ENCODE measurements at regions not wholly inside any gene's neighbourhood (a gene's known extent, or its start where the extent isn't known, plus 50 kb on each side); places are given as distances from the start of the nearest gene placed in this dataset.
"Not testable (repeated sequence)": the region's sequence is repeated elsewhere in the genome, so short reads cannot be mapped to it uniquely, and the experiment has no call there.

DNA sequence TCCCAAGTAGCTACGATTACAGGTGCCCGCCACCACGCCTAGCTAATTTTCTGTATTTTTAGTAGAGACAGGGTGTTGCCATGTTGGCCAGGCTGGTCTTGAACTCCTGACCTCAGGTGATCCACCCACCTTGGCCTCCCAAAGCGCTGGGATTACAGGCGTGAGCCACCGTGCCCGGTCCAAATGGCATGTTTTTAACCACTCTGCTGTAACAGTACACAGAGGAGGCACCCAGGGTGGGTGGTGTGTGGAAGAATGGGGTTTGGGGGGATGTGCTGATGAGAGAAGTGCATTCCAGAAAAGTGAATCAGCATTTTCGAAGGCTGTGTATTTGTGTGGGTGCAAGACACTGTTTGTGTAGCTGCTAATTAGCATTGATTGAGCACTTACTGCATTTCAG is 78.1 kb upstream of the SH3PXD2B start:
- not testable (repeated sequence) for H3K27me3 ChIP-seq (ENCODE audit: insufficient read depth, low read length, poor library complexity, severe bottlenecking); H3K27ac Mint-ChIP-seq; H3K9me3 Mint-ChIP-seq

DNA sequence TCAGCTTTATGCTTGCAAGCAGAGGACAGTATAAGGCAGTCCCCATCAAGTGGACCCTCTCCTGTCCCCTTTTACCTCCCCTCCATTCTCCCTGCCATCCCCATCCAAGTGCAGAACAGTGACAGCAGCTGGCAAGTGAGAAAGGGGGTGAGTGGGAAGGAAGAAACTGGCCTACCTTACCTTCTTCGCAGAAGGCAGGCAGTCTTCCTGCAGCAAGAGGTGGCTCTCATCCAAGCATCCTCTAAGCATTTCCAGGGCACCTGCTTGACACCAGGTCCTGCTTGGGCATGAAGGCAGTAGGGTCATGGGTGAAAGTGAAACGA is 77.3 kb upstream of the SH3PXD2B start:
- CTCF ChIA-PET, result interaction anchor here (1.1 kb wide), 1 partner anchor 12 kb away, joined by 3 read pairs; no protein-coding TSS in a partner anchor
- peaks cover 0 to 9% (median 8%) of the 10 kb centered on the region in 3 donors for H3K4me1 Mint-ChIP-seq
- H3K4me3 Mint-ChIP-seq, result no peak overlapping the region
- Histone ChIP-seq H3K36me3 (ENCODE audit: insufficient read depth, low read length) (no peaks in the 10 kb centered on the region), H3K27me3 (ENCODE audit: insufficient read depth, low read length, poor library complexity, severe bottlenecking) (no peaks in the 10 kb centered on the region), H3K4me1 (ENCODE audit: insufficient read depth, low read length) (no peaks in the 10 kb centered on the region), H3K4me3 (ENCODE audit: low read length) (no peak overlapping the region), H3K9me3 (ENCODE audit: low read length) (no peaks in the 10 kb centered on the region), H3K27ac (ENCODE audit: low read depth, low read length) (no peak overlapping the region)
- H3K36me3 Mint-ChIP-seq, result no peaks in the 10 kb centered on the region
- POLR2A ChIA-PET, result no interaction called here
- no peak for DNase-seq
- H3K9me3 Mint-ChIP-seq, result peaks cover 0 to 2% (median 0%) of the 10 kb centered on the region in 5 donors
- peaks cover 15 to 37% of the 10 kb centered on the region in 2 donors for H3K27me3 Mint-ChIP-seq
- H3K27ac Mint-ChIP-seq, result no peak overlapping the region

More for the DNA sequence above, 78.1 kb upstream of the SH3PXD2B start:
- H3K4me1 ChIP-seq (ENCODE audit: insufficient read depth, low read length); H3K36me3 ChIP-seq (ENCODE audit: insufficient read depth, low read length); DNase-seq; H3K4me1 Mint-ChIP-seq; H3K9me3 ChIP-seq (ENCODE audit: low read length); POLR2A ChIA-PET; H3K4me3 ChIP-seq (ENCODE audit: low read length); H3K36me3 Mint-ChIP-seq; H3K4me3 Mint-ChIP-seq; H3K27ac ChIP-seq (ENCODE audit: low read depth, low read length): not testable (repeated sequence)
- CTCF ChIA-PET, result interaction anchor here (1.1 kb wide), 1 partner anchor 11 kb away, joined by 3 read pairs; no protein-coding TSS in a partner anchor
- H3K27me3 Mint-ChIP-seq, result peaks cover 17 to 33% of the 10 kb centered on the region in 2 donors

DNA sequence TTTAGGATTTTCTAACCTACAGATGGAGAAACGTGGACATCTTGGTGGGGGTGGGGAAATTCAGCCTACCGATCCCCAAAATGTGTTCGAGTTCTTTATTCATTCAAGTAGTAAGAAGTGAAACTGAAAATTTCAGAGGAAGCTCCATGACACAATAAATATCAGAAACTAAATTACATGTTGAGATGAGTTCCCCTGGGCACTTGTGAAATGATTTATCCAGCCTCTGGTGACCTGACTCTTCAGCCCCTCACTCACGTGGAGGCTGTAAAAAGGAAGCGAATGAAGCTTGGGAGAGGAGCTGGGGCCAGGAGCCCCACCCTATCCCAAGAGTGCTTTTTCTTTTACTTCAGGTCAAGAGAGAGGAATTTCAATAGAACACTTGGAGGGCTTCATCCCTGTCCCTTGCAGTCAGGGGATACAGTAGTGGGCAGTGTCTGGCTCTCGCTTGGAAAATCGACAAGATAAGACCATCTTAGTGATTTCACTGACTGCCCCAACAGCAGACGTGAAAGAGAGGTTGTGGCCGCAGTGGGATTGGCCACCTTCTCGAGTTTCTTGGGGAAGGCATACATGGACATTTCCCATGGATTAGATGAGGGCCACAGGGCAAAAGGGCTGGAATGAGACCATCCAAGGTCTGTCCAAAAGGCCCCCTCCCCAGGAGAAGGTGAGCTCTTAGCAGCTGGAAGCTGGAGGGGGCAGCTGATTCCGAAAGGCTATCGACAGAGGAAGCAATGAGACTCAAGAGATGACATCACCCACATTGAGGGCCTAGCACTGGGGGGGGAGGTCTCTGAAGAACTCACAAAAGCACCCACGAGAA is 76.8 kb upstream of the SH3PXD2B start:
- Mint-ChIP-seq H3K9me3 (peaks cover 0 to 2% (median 0%) of the 10 kb centered on the region in 5 donors), H3K4me3 (no peak overlapping the region), H3K4me1 (peaks cover 0 to 9% (median 8%) of the 10 kb centered on the region in 3 donors), H3K27me3 (peaks cover 14 to 35% of the 10 kb centered on the region in 2 donors), H3K27ac (no peak overlapping the region), H3K36me3 (no peaks in the 10 kb centered on the region)
- DNase-seq, result no peak
- no peaks in the 10 kb centered on the region for H3K4me1 ChIP-seq (ENCODE audit: insufficient read depth, low read length)
- no peaks in the 10 kb centered on the region for H3K27me3 ChIP-seq (ENCODE audit: insufficient read depth, low read length, poor library complexity, severe bottlenecking)
- ChIA-PET POLR2A (no interaction called here), CTCF (no interaction called here)
- H3K36me3 ChIP-seq (ENCODE audit: insufficient read depth, low read length), result no peaks in the 10 kb centered on the region
- H3K27ac ChIP-seq (ENCODE audit: low read depth, low read length), result no peak overlapping the region
- H3K4me3 ChIP-seq (ENCODE audit: low read length), result no peak overlapping the region
- H3K9me3 ChIP-seq (ENCODE audit: low read length), result no peaks in the 10 kb centered on the region

DNA sequence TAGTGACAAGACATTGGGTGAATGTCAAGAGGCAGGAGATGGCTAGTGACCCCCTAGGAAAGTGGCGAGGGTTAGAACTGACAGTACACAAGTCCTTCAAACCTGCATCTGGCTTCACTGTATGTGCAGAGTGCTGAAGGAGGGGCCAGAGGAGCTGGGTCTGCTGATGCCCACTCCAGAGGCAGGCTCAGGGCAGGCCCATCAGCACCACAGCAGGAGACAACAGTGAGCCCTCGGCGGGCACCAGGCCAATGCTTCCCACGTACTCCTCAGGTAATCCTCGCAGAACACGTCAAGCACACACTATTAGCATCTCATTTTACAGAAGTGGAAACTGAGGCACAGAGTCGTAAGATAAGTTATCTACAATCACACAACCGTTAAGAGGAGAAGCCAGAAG is 76.1 kb upstream of the SH3PXD2B start:
- H3K27me3 Mint-ChIP-seq, result peaks cover 14 to 33% of the 10 kb centered on the region in 2 donors
- H3K36me3 ChIP-seq (ENCODE audit: insufficient read depth, low read length), result no peaks in the 10 kb centered on the region
- POLR2A ChIA-PET, result no interaction called here
- no peak overlapping the region for H3K27ac Mint-ChIP-seq
- CTCF ChIA-PET, result no interaction called here
- no peak overlapping the region for H3K4me3 Mint-ChIP-seq
- H3K9me3 ChIP-seq (ENCODE audit: low read length), result no peaks in the 10 kb centered on the region
- H3K4me1 ChIP-seq (ENCODE audit: insufficient read depth, low read length), result no peaks in the 10 kb centered on the region
- DNase-seq, result no peak
- H3K27me3 ChIP-seq (ENCODE audit: insufficient read depth, low read length, poor library complexity, severe bottlenecking), result no peaks in the 10 kb centered on the region
- peaks cover 0 to 2% (median 0%) of the 10 kb centered on the region in 5 donors for H3K9me3 Mint-ChIP-seq
- peaks cover 0 to 9% (median 8%) of the 10 kb centered on the region in 3 donors for H3K4me1 Mint-ChIP-seq
- H3K27ac ChIP-seq (ENCODE audit: low read depth, low read length), result no peak overlapping the region
- H3K36me3 Mint-ChIP-seq, result no peaks in the 10 kb centered on the region
- H3K4me3 ChIP-seq (ENCODE audit: low read length), result no peak overlapping the region

DNA sequence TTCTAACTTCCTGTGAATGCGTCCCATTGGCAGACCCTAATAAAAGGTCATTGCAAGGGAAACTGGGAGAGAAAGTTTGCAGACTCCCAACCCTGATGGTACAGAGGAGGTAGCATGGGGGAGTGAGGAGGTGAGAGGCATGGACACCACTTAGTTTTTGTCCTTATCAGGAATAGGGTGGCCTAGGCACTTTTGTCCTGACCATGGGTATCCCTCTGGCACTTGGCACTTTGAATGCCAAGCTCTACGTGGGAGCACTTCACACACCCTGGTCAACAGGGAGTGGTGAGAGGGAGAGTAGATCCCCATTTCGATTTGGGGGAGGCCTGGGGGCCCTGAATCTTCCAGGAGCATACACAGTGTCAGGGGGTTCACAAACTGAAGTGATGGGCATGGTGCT is 75.6 kb upstream of the SH3PXD2B start:
- H3K4me1 ChIP-seq (ENCODE audit: insufficient read depth, low read length), result no peaks in the 10 kb centered on the region
- no peak overlapping the region for H3K4me3 ChIP-seq (ENCODE audit: low read length)
- ChIA-PET CTCF (no interaction called here), POLR2A (no interaction called here)
- Mint-ChIP-seq H3K4me3 (no peak overlapping the region), H3K36me3 (no peaks in the 10 kb centered on the region), H3K9me3 (peaks cover 0 to 2% (median 0%) of the 10 kb centered on the region in 5 donors), H3K27me3 (peaks cover 14 to 35% of the 10 kb centered on the region in 2 donors), H3K27ac (no peak overlapping the region), H3K4me1 (peaks cover 0 to 9% (median 8%) of the 10 kb centered on the region in 3 donors)
- no peaks in the 10 kb centered on the region for H3K9me3 ChIP-seq (ENCODE audit: low read length)
- DNase-seq, result no peak
- H3K27ac ChIP-seq (ENCODE audit: low read depth, low read length), result no peak overlapping the region
- no peaks in the 10 kb centered on the region for H3K36me3 ChIP-seq (ENCODE audit: insufficient read depth, low read length)
- no peaks in the 10 kb centered on the region for H3K27me3 ChIP-seq (ENCODE audit: insufficient read depth, low read length, poor library complexity, severe bottlenecking)

DNA sequence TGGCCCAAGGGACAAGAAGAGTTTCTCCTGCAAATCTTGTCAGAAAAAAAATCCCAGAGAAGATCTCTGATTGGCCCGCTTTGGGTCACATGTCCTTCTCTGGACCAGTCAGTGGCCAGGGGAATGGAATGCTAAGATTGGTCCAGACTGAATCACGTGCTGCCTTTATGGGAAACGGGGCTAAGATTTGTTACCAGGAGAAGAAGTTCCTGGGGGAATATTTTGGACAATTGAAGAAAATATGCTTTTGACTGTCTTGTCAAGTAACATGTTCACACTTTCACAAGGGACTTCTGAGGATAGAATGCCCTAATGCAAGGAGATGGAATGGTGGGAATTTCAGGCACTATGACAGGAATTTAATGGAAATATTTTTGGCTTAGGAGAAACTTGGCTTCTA is 74.1 kb upstream of the SH3PXD2B start:
- Histone ChIP-seq H3K9me3 (ENCODE audit: low read length) (no peaks in the 10 kb centered on the region), H3K36me3 (ENCODE audit: insufficient read depth, low read length) (no peaks in the 10 kb centered on the region), H3K4me3 (ENCODE audit: low read length) (no peak overlapping the region), H3K27me3 (ENCODE audit: insufficient read depth, low read length, poor library complexity, severe bottlenecking) (no peaks in the 10 kb centered on the region), H3K27ac (ENCODE audit: low read depth, low read length) (no peak overlapping the region), H3K4me1 (ENCODE audit: insufficient read depth, low read length) (no peaks in the 10 kb centered on the region)
- Mint-ChIP-seq H3K27me3 (peaks cover 14 to 43% of the 10 kb centered on the region in 2 donors), H3K36me3 (no peaks in the 10 kb centered on the region), H3K9me3 (peaks cover 0 to 2% (median 0%) of the 10 kb centered on the region in 5 donors), H3K27ac (no peak overlapping the region), H3K4me3 (no peak overlapping the region), H3K4me1 (peaks cover 0 to 3% (median 3%) of the 10 kb centered on the region in 3 donors)
- no peak for DNase-seq
- CTCF ChIA-PET, result no interaction called here
- POLR2A ChIA-PET, result no interaction called here

DNA sequence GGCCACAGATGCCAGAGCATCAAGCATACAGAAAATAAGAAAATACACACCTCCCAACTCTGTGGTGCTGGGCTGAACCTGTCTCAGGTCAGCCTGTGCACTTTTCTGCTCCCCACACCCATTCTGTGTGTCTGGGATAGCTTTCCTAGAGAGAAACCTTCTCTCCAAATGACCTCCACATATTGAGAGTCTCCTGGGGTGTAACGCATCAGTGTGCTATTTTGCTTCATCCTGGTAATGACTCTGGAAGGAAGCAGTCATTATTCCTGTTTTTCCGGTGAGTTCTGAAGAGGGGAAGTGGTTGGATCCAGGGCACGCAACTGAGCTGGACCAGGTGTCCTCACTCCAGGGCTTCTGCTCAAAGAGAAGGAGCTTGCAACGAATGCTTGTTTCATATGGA is 73.2 kb upstream of the SH3PXD2B start:
- Histone ChIP-seq H3K4me3 (ENCODE audit: low read length) (no peak overlapping the region), H3K9me3 (ENCODE audit: low read length) (no peaks in the 10 kb centered on the region), H3K36me3 (ENCODE audit: insufficient read depth, low read length) (no peaks in the 10 kb centered on the region), H3K4me1 (ENCODE audit: insufficient read depth, low read length) (no peaks in the 10 kb centered on the region), H3K27ac (ENCODE audit: low read depth, low read length) (no peak overlapping the region), H3K27me3 (ENCODE audit: insufficient read depth, low read length, poor library complexity, severe bottlenecking) (no peaks in the 10 kb centered on the region)
- peaks cover 0 to 3% (median 2%) of the 10 kb centered on the region in 5 donors for H3K9me3 Mint-ChIP-seq
- H3K27ac Mint-ChIP-seq, result no peak overlapping the region
- no peak for DNase-seq
- CTCF ChIA-PET, result no interaction called here
- no peaks in the 10 kb centered on the region for H3K36me3 Mint-ChIP-seq
- H3K27me3 Mint-ChIP-seq, result peaks cover 14 to 40% of the 10 kb centered on the region in 2 donors
- H3K4me1 Mint-ChIP-seq, result no peaks in the 10 kb centered on the region
- POLR2A ChIA-PET, result no interaction called here
- no peak overlapping the region for H3K4me3 Mint-ChIP-seq

DNA sequence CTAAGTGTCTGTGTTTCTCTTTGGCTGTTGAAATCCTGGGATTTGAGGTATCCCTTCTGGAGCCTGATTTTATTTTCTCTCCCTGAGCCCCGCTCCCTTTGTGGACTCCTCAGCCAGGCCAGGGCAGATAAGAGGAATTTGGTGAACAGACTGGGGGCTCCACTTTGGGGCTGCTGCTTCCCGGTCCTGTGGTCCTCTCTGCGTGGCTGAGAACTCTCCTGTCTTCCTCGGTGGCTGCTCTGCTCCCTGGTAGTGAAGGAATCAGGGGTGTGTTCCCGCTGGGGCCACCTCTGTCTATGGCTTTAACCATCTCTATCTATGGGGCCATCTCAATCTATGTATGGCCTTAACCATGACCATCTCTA is 71.7 kb upstream of the SH3PXD2B start:
- H3K27ac ChIP-seq (ENCODE audit: low read depth, low read length), result no peak overlapping the region
- peaks cover 14 to 40% of the 10 kb centered on the region in 2 donors for H3K27me3 Mint-ChIP-seq
- peaks cover 11 to 16% (median 12%) of the 10 kb centered on the region in 5 donors for H3K9me3 Mint-ChIP-seq
- no peaks in the 10 kb centered on the region for H3K4me1 ChIP-seq (ENCODE audit: insufficient read depth, low read length)
- ChIA-PET POLR2A (no interaction called here), CTCF (no interaction called here)
- no peaks in the 10 kb centered on the region for H3K9me3 ChIP-seq (ENCODE audit: low read length)
- H3K4me3 ChIP-seq (ENCODE audit: low read length), result no peak overlapping the region
- H3K36me3 Mint-ChIP-seq, result no peaks in the 10 kb centered on the region
- H3K27me3 ChIP-seq (ENCODE audit: insufficient read depth, low read length, poor library complexity, severe bottlenecking), result no peaks in the 10 kb centered on the region
- H3K4me1 Mint-ChIP-seq, result no peaks in the 10 kb centered on the region
- H3K4me3 Mint-ChIP-seq, result no peak overlapping the region
- DNase-seq, result no peak
- H3K36me3 ChIP-seq (ENCODE audit: insufficient read depth, low read length), result no peaks in the 10 kb centered on the region
- no peak overlapping the region for H3K27ac Mint-ChIP-seq

Measured in CD8-positive, alpha-beta memory T cell (primary cell).